ENCODE measurements at regions not wholly inside any gene's neighbourhood (a gene's known extent, or its start where the extent isn't known, plus 50 kb on each side); places are given as distances from the start of the nearest gene placed in this dataset.
"Not testable (repeated sequence)": the region's sequence is repeated elsewhere in the genome, so short reads cannot be mapped to it uniquely, and the experiment has no call there.

- not testable (repeated sequence) for TF ChIP-seq CTCF (IDR thresholded peaks at IDR 0.05; ENCODE audit: low read length); EZH2 (optimal IDR thresholded peaks at IDR 0.05; ENCODE audit: low read depth, low read length); EZH2phosphoT487 (IDR thresholded peaks at IDR 0.05; ENCODE audit: low read length)
Observed at GRCh38 chr5:50558640-50559039, 107.8 kb upstream of the PARP8 start.
